ENCODE measurements at regions not wholly inside any gene's neighbourhood (a gene's known extent, or its start where the extent isn't known, plus 50 kb on each side); places are given as distances from the start of the nearest gene placed in this dataset.

DNA sequence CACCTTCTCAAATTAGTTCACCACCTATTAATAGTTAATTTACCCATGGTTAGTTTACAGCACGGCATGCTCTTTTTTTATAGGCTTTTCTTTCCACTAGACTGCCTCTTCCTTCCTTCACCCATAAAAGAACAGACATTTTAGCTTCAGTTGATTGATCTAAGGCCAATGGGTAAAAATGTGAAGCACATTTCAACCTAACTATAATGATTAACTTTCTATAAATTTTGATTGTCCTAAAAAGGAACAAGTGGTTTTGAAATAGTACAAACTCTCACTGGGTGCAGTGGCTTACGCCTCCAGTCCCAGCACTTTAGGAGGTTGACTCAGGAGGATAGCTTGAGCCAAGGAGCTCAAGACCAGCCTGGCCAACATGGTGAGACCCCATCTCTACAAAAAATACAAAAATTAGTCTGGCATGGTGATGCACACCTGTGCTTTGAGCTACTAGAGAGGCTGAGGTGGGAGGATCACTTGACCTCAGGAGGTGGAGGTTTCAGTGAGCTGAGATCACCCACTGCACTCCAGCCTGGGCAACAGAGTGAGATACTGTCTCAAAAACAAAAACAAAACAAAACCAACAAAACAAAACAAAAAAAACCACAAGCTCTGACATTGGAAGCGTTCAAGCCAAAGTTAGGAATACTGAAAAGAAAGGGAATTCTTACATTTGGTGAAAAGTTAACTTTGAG lies 89.9 kb upstream of the FAT1 start:
- Histone ChIP-seq H3K9me3 (ENCODE audit: low read length) (no peaks in the 10 kb centered on the region), H3K27me3 (ENCODE audit: control insufficient read depth in 1 of 2, insufficient read depth in 2 of 2, low read length in 2 of 2) (no peaks in the 10 kb centered on the region), H3K27ac (ENCODE audit: extremely low read length, insufficient read depth, low read length) (no peak overlapping the region), H3K4me2 (ENCODE audit: low read depth, low read length) (no peak overlapping the region), H3K79me2 (ENCODE audit: insufficient read depth, low read length) (no peaks in the 10 kb centered on the region), H3K36me3 (replicated peaks in 1 of 2; ENCODE audit: control insufficient read depth in 1 of 2, insufficient read depth in 2 of 2, low read length in 2 of 2) (no peaks in the 10 kb centered on the region), H3K9ac (ENCODE audit: insufficient read depth, low read depth, low read length) (no peak overlapping the region), H3K4me1 (ENCODE audit: insufficient read depth, low read length) (peaks cover 21% of the 10 kb centered on the region), H2AFZ (ENCODE audit: low read length) (no peak overlapping the region), H4K20me1 (ENCODE audit: insufficient read depth, low read length) (no peaks in the 10 kb centered on the region), H3K4me3 (replicated peaks in 1 of 3; ENCODE audit: insufficient read depth in 1 of 3, low read depth in 2 of 3, low read length in 3 of 3) (no peak overlapping the region)
- in situ Hi-C loops (cut with HindIII; ENCODE audit: extremely low pct_ligation_motif_present, low pct_unique_long_range_greater_than_20kb) (no loop called here), intact Hi-C loops (cut with micrococcal nuclease; ENCODE audit: unreplicated experiment) (no loop called here)
- WGBS (ENCODE audit: low lambda C conversion rate): 88% methylated on average over 3 of the region's 3 CpGs
- no peak for TF ChIP-seq ARNT2 (CRISPR knock-in tag; IDR thresholded peaks at IDR 0.05; ENCODE audit: low read depth)
- no peak for TF ChIP-seq MEIS2 (CRISPR knock-in tag; IDR thresholded peaks at IDR 0.05)
- TF ChIP-seq TGIF2 (CRISPR knock-in tag; IDR thresholded peaks at IDR 0.05): no peak
- TF ChIP-seq KLF11 (CRISPR knock-in tag; IDR thresholded peaks at IDR 0.05): no peak
- TF ChIP-seq DPF2 (CRISPR knock-in tag; IDR thresholded peaks at IDR 0.05; ENCODE audit: borderline replicate concordance, low read depth): no peak
- TF ChIP-seq ZNF276 (CRISPR knock-in tag; IDR thresholded peaks at IDR 0.05; ENCODE audit: low read depth): no peak
- TF ChIP-seq, protein P1, sequence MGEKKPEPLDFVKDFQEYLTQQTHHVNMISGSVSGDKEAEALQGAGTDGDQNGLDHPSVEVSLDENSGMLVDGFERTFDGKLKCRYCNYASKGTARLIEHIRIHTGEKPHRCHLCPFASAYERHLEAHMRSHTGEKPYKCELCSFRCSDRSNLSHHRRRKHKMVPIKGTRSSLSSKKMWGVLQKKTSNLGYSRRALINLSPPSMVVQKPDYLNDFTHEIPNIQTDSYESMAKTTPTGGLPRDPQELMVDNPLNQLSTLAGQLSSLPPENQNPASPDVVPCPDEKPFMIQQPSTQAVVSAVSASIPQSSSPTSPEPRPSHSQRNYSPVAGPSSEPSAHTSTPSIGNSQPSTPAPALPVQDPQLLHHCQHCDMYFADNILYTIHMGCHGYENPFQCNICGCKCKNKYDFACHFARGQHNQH (CRISPR knock-in tag; IDR thresholded peaks at IDR 0.05): no peak
- no peak for TF ChIP-seq ZFP36L1 (CRISPR knock-in tag; IDR thresholded peaks at IDR 0.05)
- TF ChIP-seq, protein P2, sequence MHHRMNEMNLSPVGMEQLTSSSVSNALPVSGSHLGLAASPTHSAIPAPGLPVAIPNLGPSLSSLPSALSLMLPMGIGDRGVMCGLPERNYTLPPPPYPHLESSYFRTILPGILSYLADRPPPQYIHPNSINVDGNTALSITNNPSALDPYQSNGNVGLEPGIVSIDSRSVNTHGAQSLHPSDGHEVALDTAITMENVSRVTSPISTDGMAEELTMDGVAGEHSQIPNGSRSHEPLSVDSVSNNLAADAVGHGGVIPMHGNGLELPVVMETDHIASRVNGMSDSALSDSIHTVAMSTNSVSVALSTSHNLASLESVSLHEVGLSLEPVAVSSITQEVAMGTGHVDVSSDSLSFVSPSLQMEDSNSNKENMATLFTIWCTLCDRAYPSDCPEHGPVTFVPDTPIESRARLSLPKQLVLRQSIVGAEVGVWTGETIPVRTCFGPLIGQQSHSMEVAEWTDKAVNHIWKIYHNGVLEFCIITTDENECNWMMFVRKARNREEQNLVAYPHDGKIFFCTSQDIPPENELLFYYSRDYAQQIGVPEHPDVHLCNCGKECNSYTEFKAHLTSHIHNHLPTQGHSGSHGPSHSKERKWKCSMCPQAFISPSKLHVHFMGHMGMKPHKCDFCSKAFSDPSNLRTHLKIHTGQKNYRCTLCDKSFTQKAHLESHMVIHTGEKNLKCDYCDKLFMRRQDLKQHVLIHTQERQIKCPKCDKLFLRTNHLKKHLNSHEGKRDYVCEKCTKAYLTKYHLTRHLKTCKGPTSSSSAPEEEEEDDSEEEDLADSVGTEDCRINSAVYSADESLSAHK (CRISPR knock-in tag; IDR thresholded peaks at IDR 0.05; ENCODE audit: borderline replicate concordance): no peak
- ATAC-seq: no peak
- DNase-seq (ENCODE audit: low spot score): no peak
- ChIA-PET CTCF (ENCODE audit: low intra/inter-chr PET ratio, low total read pairs) (no interaction called here), POLR2A (interaction anchor here (1.3 kb wide), 1 partner anchor 9 kb away, joined by 4 read pairs; no protein-coding TSS in a partner anchor)
- BruUV-seq (replicated peaks): no TSS peak
- FAIRE-seq: no peak
